PC-9 (cell line): ENCODE measurements at regions not wholly inside any gene's neighbourhood (a gene's known extent, or its start where the extent isn't known, plus 50 kb on each side); places are given as distances from the start of the nearest gene placed in this dataset.
"Not testable (repeated sequence)": the region's sequence is repeated elsewhere in the genome, so short reads cannot be mapped to it uniquely, and the experiment has no call there.

Experiments used
- BruUV-seq: library from RNA; stranded (reverse); fragments of 400-500 nt; replicated peaks from 2 replicates; lab custom pipeline; 2021; lab: Mats Ljungman, UMichigan
- CTCF ChIA-PET: fragments of 300-600 bp; sonication (Branson Sonifier 250); formaldehyde crosslinking; loops from one replicate; lab custom pipeline; 2022; ENCODE audit warnings: antibody characterized with exemption; lab: Charles Lee
- POLR2A ChIA-PET: fragments of 300-600 bp; sonication (Branson Sonifier 250); formaldehyde crosslinking; loops from one replicate; lab custom pipeline; 2022; ENCODE audit warnings: antibody characterized with exemption; ENCODE audit not compliant: unreplicated experiment; lab: Charles Lee
- DNase-seq, 2 experiments: peaks; one replicate each; pipeline versions ENCODE4 v3.0.0 to v3.0.0-alpha.2; 2015 to 2022; ENCODE audit warnings: mixed read lengths in 1 of 2
- H2AFZ ChIP-seq: fragments of 200-600 bp; sonication (generic); 2 replicates; pipeline ENCODE4 v1.8.1; 2017; ENCODE audit warnings: antibody characterized with exemption
- H3F3A ChIP-seq: fragments of 200-600 bp; sonication (generic); 2 replicates; pipeline ENCODE4 v1.8.1; 2017; ENCODE audit warnings: antibody characterized with exemption, mild to moderate bottlenecking, low read depth; ENCODE audit not compliant: insufficient read depth
- H3K27ac ChIP-seq: fragments of 200-600 bp; sonication (generic); 2 replicates; pipeline ENCODE4 v1.6.1; 2016; ENCODE audit warnings: mixed run types
- H3K27me3 ChIP-seq: fragments of 200-600 bp; sonication (generic); 2 replicates; pipeline ENCODE4 v1.6.1; 2016; ENCODE audit warnings: low read depth, mixed run types; ENCODE audit not compliant: insufficient read depth
- H3K36me3 ChIP-seq: fragments of 200-600 bp; sonication (generic); 2 replicates; pipeline ENCODE4 v1.6.1; 2016; ENCODE audit warnings: low read depth, mixed run types
- H3K4me1 ChIP-seq: fragments of 200-600 bp; sonication (generic); replicated peaks from 2 replicates; pipeline ENCODE4 v1.6.1; 2016; ENCODE audit warnings: mixed run types; ENCODE audit not compliant: insufficient read depth
- H3K4me2 ChIP-seq: fragments of 200-600 bp; sonication (generic); 2 replicates; pipeline ENCODE4 v1.6.1; 2017; ENCODE audit warnings: mixed run types
- H3K4me3 ChIP-seq: fragments of 200-600 bp; sonication (generic); 2 replicates; pipeline ENCODE4 v1.6.1; 2016; ENCODE audit warnings: mixed run types
- H3K79me2 ChIP-seq: fragments of 200-600 bp; sonication (generic); 2 replicates; pipeline ENCODE4 v1.6.1; 2017; ENCODE audit warnings: low read depth, mixed run types
- H3K9me2 ChIP-seq: fragments of 200-600 bp; sonication (generic); 2 replicates; pipeline ENCODE4 v1.8.1; 2017; ENCODE audit warnings: mild to moderate bottlenecking; ENCODE audit not compliant: insufficient read depth
- H3K9me3 ChIP-seq: fragments of 200-600 bp; sonication (generic); 2 replicates; pipeline ENCODE4 v1.8.1; 2016; ENCODE audit warnings: low read depth; ENCODE audit not compliant: insufficient read depth
- H4K20me1 ChIP-seq: fragments of 200-600 bp; sonication (generic); 2 replicates; pipeline ENCODE4 v1.8.1; 2017; ENCODE audit not compliant: insufficient read depth
- CTCF ChIP-seq: fragments of 200-600 bp; sonication (generic); conservative IDR thresholded peaks from 2 replicates; pipeline ENCODE4 v1.6.1; 2017; ENCODE audit warnings: mixed run types, antibody characterized with exemption, mild to moderate bottlenecking, moderate library complexity
- EZH2 ChIP-seq: fragments of 200-600 bp; sonication (generic); IDR thresholded peaks from 2 replicates; pipeline ENCODE4 v1.8.0; 2017; ENCODE audit warnings: antibody characterized with exemption, low read depth
- intact Hi-C: fragments of 100-400 bp; cut with micrococcal nuclease; formaldehyde crosslinking; loops from one replicate; pipeline ENCODE4 v1.10.0; 2022; ENCODE audit not compliant: unreplicated experiment

- DNase-seq = no peak
- H3K27me3 ChIP-seq = no peaks in the 10 kb centered on the region
- H3K79me2 ChIP-seq = no peaks in the 10 kb centered on the region
- no peaks in the 10 kb centered on the region for H3K9me2 ChIP-seq
- H3K36me3 ChIP-seq = no peaks in the 10 kb centered on the region
- no peak overlapping the region for H3K4me2 ChIP-seq
- ChIA-PET CTCF (no interaction called here), POLR2A (no interaction called here)
- no peaks in the 10 kb centered on the region for H3K4me1 ChIP-seq
- no TSS peak for BruUV-seq
- H3K4me3 ChIP-seq = no peak overlapping the region
- no peak overlapping the region for H2AFZ ChIP-seq
- intact Hi-C loops = no loop called here
- no peaks in the 10 kb centered on the region for H4K20me1 ChIP-seq
- TF ChIP-seq EZH2 (no peak), CTCF (no peak)
- no peaks in the 10 kb centered on the region for H3K9me3 ChIP-seq
- no peak overlapping the region for H3K27ac ChIP-seq
- no peaks in the 10 kb centered on the region for H3F3A ChIP-seq
These were observed 242.5 kb upstream of the OLFM3 start for GRCh38 chr1:102239247-102239646.

GRCh38 chr1:102234753-102235359 is 238.1 kb upstream of the OLFM3 start:
- Histone ChIP-seq H3K4me2 (no peak overlapping the region), H3K27ac (no peak overlapping the region), H3K36me3 (no peaks in the 10 kb centered on the region), H3K4me1 (no peaks in the 10 kb centered on the region), H2AFZ (no peak overlapping the region), H3K79me2 (no peaks in the 10 kb centered on the region), H3K4me3 (no peak overlapping the region), H3K9me3 (no peaks in the 10 kb centered on the region), H3K27me3 (no peaks in the 10 kb centered on the region), H4K20me1 (no peaks in the 10 kb centered on the region), H3F3A (no peaks in the 10 kb centered on the region), H3K9me2 (no peaks in the 10 kb centered on the region)
- TF ChIP-seq CTCF = no peak
- no peak for TF ChIP-seq EZH2
- BruUV-seq = no TSS peak
- no peak for DNase-seq
- ChIA-PET CTCF (no interaction called here), POLR2A (no interaction called here)
- intact Hi-C loops = no loop called here

- intact Hi-C loops = no loop called here
- no peak for TF ChIP-seq CTCF
- no peak for TF ChIP-seq EZH2
- no TSS peak for BruUV-seq
- Histone ChIP-seq H3K4me3 (no peak overlapping the region), H3K9me3 (no peaks in the 10 kb centered on the region), H3K4me2 (no peak overlapping the region), H4K20me1 (no peaks in the 10 kb centered on the region), H3K79me2 (no peaks in the 10 kb centered on the region), H3K36me3 (no peaks in the 10 kb centered on the region), H3F3A (no peaks in the 10 kb centered on the region), H3K27me3 (no peaks in the 10 kb centered on the region), H2AFZ (no peak overlapping the region), H3K27ac (no peak overlapping the region), H3K4me1 (no peaks in the 10 kb centered on the region), H3K9me2 (peaks cover 3% of the 10 kb centered on the region; the same call in 1 of the 2 replicates)
- DNase-seq = no peak
- POLR2A ChIA-PET = no interaction called here
- CTCF ChIA-PET = no interaction called here
These were observed 222.7 kb upstream of the OLFM3 start for GRCh38 chr1:102219463-102219862.

- H3K4me3 ChIP-seq, DNase-seq, H3K9me3 ChIP-seq, H4K20me1 ChIP-seq, H3K4me1 ChIP-seq, POLR2A ChIA-PET, H3F3A ChIP-seq, intact Hi-C loops, BruUV-seq, H3K79me2 ChIP-seq, H3K36me3 ChIP-seq, H3K4me2 ChIP-seq, H2AFZ ChIP-seq, H3K9me2 ChIP-seq, H3K27me3 ChIP-seq, CTCF ChIA-PET, H3K27ac ChIP-seq: not testable (repeated sequence)
These were observed 214.2 kb upstream of the OLFM3 start for GRCh38 chr1:102210891-102211290.
